ENCODE measurements at regions not wholly inside any gene's neighbourhood (a gene's known extent, or its start where the extent isn't known, plus 50 kb on each side); places are given as distances from the start of the nearest gene placed in this dataset.

GRCh38 chr5:96282020-96282419 lies 151.0 kb downstream of the PCSK1 start:
- no peak for TF ChIP-seq CTCF (conservative IDR thresholded peaks at IDR 0.05 in 1 of 2, IDR thresholded peaks at IDR 0.05 in 1 of 2; ENCODE audit: extremely low read depth in 1 of 2, insufficient read depth in 1 of 2, low read depth in 1 of 2, low read length in 2 of 2)
- no peak for TF ChIP-seq EZH2 (IDR thresholded peaks at IDR 0.05; ENCODE audit: borderline replicate concordance, low read length)

Measured in mammary epithelial cell (primary cell).